Spleen (tissue), 11 donors: ENCODE measurements at regions not wholly inside any gene's neighbourhood (a gene's known extent, or its start where the extent isn't known, plus 50 kb on each side); places are given as distances from the start of the nearest gene placed in this dataset.

Source experiments
- DNase-seq: peaks from one replicate; pipeline ENCODE4 v3.0.0-alpha.2; 2020
- H3K27ac ChIP-seq, 8 donors: fragments of 200-600 bp; sonication (generic) in 7 of 8; 1 replicate in 4 of 8; 2 replicates in 4 of 8; pipeline versions ENCODE4 v1.5.0 to v1.8.0; 2016 to 2021; ENCODE audit warnings: inconsistent platforms in 4 of 8, mild to moderate bottlenecking in 4 of 8, moderate library complexity in 1 of 8
- H3K27me3 ChIP-seq, 7 donors: fragments of 200-600 bp; sonication (generic) in 6 of 7; replicated peaks in 1 of 7; 1 replicate in 4 of 7; 2 replicates in 3 of 7; pipeline versions ENCODE4 v1.5.0 to v1.8.0; 2016 to 2021; ENCODE audit warnings: inconsistent platforms in 3 of 7, mild to moderate bottlenecking in 1 of 7
- H3K36me3 ChIP-seq, 6 donors: fragments of 200-600 bp; sonication (generic) in 5 of 6; 1 replicate in 4 of 6; 2 replicates in 2 of 6; pipeline versions ENCODE4 v1.5.0 to v1.8.0; 2016 to 2021; ENCODE audit warnings: inconsistent platforms in 2 of 6
- H3K4me1 ChIP-seq, 6 donors: fragments of 200-600 bp; sonication (generic) in 5 of 6; 1 replicate in 3 of 6; 2 replicates in 3 of 6; pipeline versions ENCODE4 v1.5.0 to v1.8.0; 2016 to 2021; ENCODE audit warnings: inconsistent platforms in 3 of 6
- H3K4me3 ChIP-seq, 8 donors: fragments of 200-600 bp; sonication (generic) in 7 of 8; 1 replicate in 4 of 8; 2 replicates in 4 of 8; pipeline versions ENCODE4 v1.5.0 to v1.8.0; 2016 to 2021; ENCODE audit warnings: inconsistent platforms in 4 of 8, mild to moderate bottlenecking in 4 of 8, moderate library complexity in 2 of 8
- H3K9me3 ChIP-seq, 8 donors: fragments of 200-600 bp; sonication (generic) in 7 of 8; 1 replicate in 4 of 8; 2 replicates in 4 of 8; pipeline versions ENCODE4 v1.5.0 to v1.8.0; 2016 to 2021; ENCODE audit warnings: inconsistent platforms in 4 of 8
- CTCF ChIP-seq, 11 experiments: fragments of 200-600 bp in 7 of 11; fragments of 450-650 bp in 4 of 11; sonication (generic) in 4 of 11; IDR thresholded peaks in 8 of 11; conservative IDR thresholded peaks in 3 of 11; 1 replicate in 7 of 11; 2 replicates in 4 of 11; pipeline versions ENCODE4 v1.4.0 to v1.8.0; 2016 to 2021; ENCODE audit warnings: antibody characterized with exemption in 11 of 11, inconsistent platforms in 4 of 11, mild to moderate bottlenecking in 1 of 11
- POLR2A ChIP-seq, 3 donors: fragments of 450-650 bp; IDR thresholded peaks; one replicate each; pipeline ENCODE4 v1.5.1; 2017; ENCODE audit warnings: antibody characterized with exemption in 3 of 3, mild to moderate bottlenecking in 1 of 3
- POLR2AphosphoS5 ChIP-seq, 3 donors: sonication (generic); formaldehyde crosslinking; IDR thresholded peaks; one replicate each; pipeline ENCODE4 v1.5.1; 2017; ENCODE audit warnings: antibody characterized with exemption in 3 of 3
- WGBS, 5 donors: extraction: QIAGEN DNeasy Blood & Tissue Kit in 3 of 5; methylation state at CpG; one replicate each; pipeline versions ENCODE4 v1.1.5 to v1.1.7; 2013 to 2018; 5-methylcytosine and 5-hydroxymethylcytosine counted together
- intact Hi-C: fragments of 100-400 bp; cut with DNase I; formaldehyde crosslinking; loops from one replicate; pipeline ENCODE4 v1.15.0; 2023; ENCODE audit warnings: low total_unique reads
- donor health status: healthy with polysubstance abuse.
- donor health status: DM: no; HTN: no; CAD: no; lungs with moderate emphysema.
- donor health status: DM: no; HTN: no; CAD: no.
- donor health status: Bipolar disorder and iron deficiency.
- donor health status: healthy.
- donor health status: DM: no; HTN: no; CAD: no.
- donor health status: DM: yes; HTN: yes; CAD: no.

GRCh38 chr4:54547299-54548097 is 110.3 kb upstream of the KIT start:
- Histone ChIP-seq H3K27me3 (no peaks in the 10 kb centered on the region), H3K4me3 (no peak overlapping the region), H3K9me3 (no peaks in the 10 kb centered on the region), H3K36me3 (no peaks in the 10 kb centered on the region), H3K27ac (peak overlapping the region in 4 of 8 donors; percentile 16 to 61 (median 32)), H3K4me1 (peaks cover 0 to 11% (median 0%) of the 10 kb centered on the region in 6 donors)
- no peak for DNase-seq
- intact Hi-C loops, result no loop called here
- WGBS, 5 donors, result 47 to 63% (median 56%) methylated on average over 7 of the region's 7 CpGs
- TF ChIP-seq CTCF (IDR thresholded peaks at IDR 0.05 in 8 of 11, conservative IDR thresholded peaks at IDR 0.05 in 3 of 11) (no peak), POLR2A (IDR thresholded peaks at IDR 0.05) (no peak), POLR2AphosphoS5 (IDR thresholded peaks at IDR 0.05) (no peak)

- H3K4me1 ChIP-seq, result peaks cover 0 to 11% (median 0%) of the 10 kb centered on the region in 6 donors
- no peaks in the 10 kb centered on the region for H3K9me3 ChIP-seq
- no peaks in the 10 kb centered on the region for H3K36me3 ChIP-seq
- H3K27me3 ChIP-seq, result no peaks in the 10 kb centered on the region
- 74 to 90% (median 88%) methylated on average over 3 of the region's 3 CpGs for WGBS, 5 donors
- peak overlapping the region in 2 of 8 donors; percentile 22 to 61 for H3K27ac ChIP-seq
- DNase-seq, result no peak
- TF ChIP-seq POLR2A (IDR thresholded peaks at IDR 0.05), result no peak
- TF ChIP-seq CTCF (IDR thresholded peaks at IDR 0.05 in 8 of 11, conservative IDR thresholded peaks at IDR 0.05 in 3 of 11), result no peak
- TF ChIP-seq POLR2AphosphoS5 (IDR thresholded peaks at IDR 0.05), result no peak
- no peak overlapping the region for H3K4me3 ChIP-seq
- intact Hi-C loops, result no loop called here
These were observed 109.6 kb upstream of the KIT start for GRCh38 chr4:54548098-54548620.

- intact Hi-C loops, result no loop called here
- WGBS, 5 donors, result 66 to 87% (median 80%) methylated on average over 9 of the region's 9 CpGs
- TF ChIP-seq CTCF (IDR thresholded peaks at IDR 0.05 in 8 of 11, conservative IDR thresholded peaks at IDR 0.05 in 3 of 11) (no peak), POLR2AphosphoS5 (IDR thresholded peaks at IDR 0.05) (no peak), POLR2A (IDR thresholded peaks at IDR 0.05) (no peak)
These were observed 108.8 kb upstream of the KIT start for GRCh38 chr4:54548831-54549460.

More at GRCh38 chr4:54548831-54549460, 108.8 kb upstream of the KIT start:
- H3K4me1 ChIP-seq, result peaks cover 0 to 11% (median 0%) of the 10 kb centered on the region in 6 donors
- H3K36me3 ChIP-seq, result no peaks in the 10 kb centered on the region
- no peak overlapping the region for H3K4me3 ChIP-seq
- no peak for DNase-seq
- H3K27ac ChIP-seq, result no peak overlapping the region
- H3K9me3 ChIP-seq, result no peaks in the 10 kb centered on the region
- no peaks in the 10 kb centered on the region for H3K27me3 ChIP-seq
